Left ventricle myocardium inferior (tissue), 1 donor: ENCODE measurements at regions not wholly inside any gene's neighbourhood (a gene's known extent, or its start where the extent isn't known, plus 50 kb on each side); places are given as distances from the start of the nearest gene placed in this dataset.

Experiments used
- DNase-seq: peaks from one replicate; pipeline ENCODE4 v3.0.0-alpha.2; 2020
- H3K27ac ChIP-seq: fragments of 200-600 bp; replicated peaks from 2 replicates; pipeline ENCODE4 v1.8.0; 2021
- H3K27me3 ChIP-seq: fragments of 200-600 bp; 2 replicates; pipeline ENCODE4 v1.8.0; 2021; ENCODE audit warnings: low read depth
- H3K36me3 ChIP-seq: fragments of 200-600 bp; 2 replicates; pipeline ENCODE4 v1.8.0; 2021
- H3K4me1 ChIP-seq: fragments of 200-600 bp; 2 replicates; pipeline ENCODE4 v1.8.0; 2021
- H3K4me3 ChIP-seq: fragments of 200-600 bp; 2 replicates; pipeline ENCODE4 v1.8.0; 2021; ENCODE audit warnings: mild to moderate bottlenecking, moderate library complexity
- H3K9me3 ChIP-seq: fragments of 200-600 bp; replicated peaks from 2 replicates; pipeline ENCODE4 v1.8.0; 2021
- CTCF ChIP-seq: fragments of 200-600 bp; IDR thresholded peaks from 2 replicates; pipeline ENCODE4 v1.8.0; 2021; ENCODE audit warnings: antibody characterized with exemption, mild to moderate bottlenecking, borderline replicate concordance
- intact Hi-C: fragments of 100-400 bp; cut with micrococcal nuclease; formaldehyde crosslinking; loops from one replicate; pipeline ENCODE4 v1.11.0; 2022
- donor health status: DM: no; HTN: yes; CAD: no; lungs with severe emphysema.

- Histone ChIP-seq H3K4me1 (no peaks in the 10 kb centered on the region), H3K27ac (no peak overlapping the region), H3K36me3 (no peaks in the 10 kb centered on the region), H3K27me3 (peaks cover 9% of the 10 kb centered on the region), H3K9me3 (no peaks in the 10 kb centered on the region), H3K4me3 (no peak overlapping the region)
- no peak for TF ChIP-seq CTCF
- no peak for DNase-seq
- intact Hi-C loops = no loop called here
Measured at GRCh38 chr5:10898514-10898913, 137.5 kb upstream of the DAP start.

GRCh38 chr5:10896016-10896415 lies 135.0 kb upstream of the DAP start:
- intact Hi-C loops = no loop called here
- H3K36me3 ChIP-seq = no peaks in the 10 kb centered on the region
- TF ChIP-seq CTCF = no peak

GRCh38 chr5:10894445-10895054 lies 133.5 kb upstream of the DAP start:
- H3K27me3 ChIP-seq = peaks cover 3% of the 10 kb centered on the region
- no peaks in the 10 kb centered on the region for H3K4me1 ChIP-seq
- H3K4me3 ChIP-seq = no peak overlapping the region
- H3K9me3 ChIP-seq = peaks cover 12% of the 10 kb centered on the region
- DNase-seq = no peak
- no peaks in the 10 kb centered on the region for H3K36me3 ChIP-seq
- intact Hi-C loops = no loop called here
- TF ChIP-seq CTCF = no peak
- H3K27ac ChIP-seq = no peak overlapping the region

More at GRCh38 chr5:10896016-10896415, 135.0 kb upstream of the DAP start:
- DNase-seq = no peak
- H3K27ac ChIP-seq = no peak overlapping the region
- H3K4me3 ChIP-seq = no peak overlapping the region
- no peaks in the 10 kb centered on the region for H3K4me1 ChIP-seq
- peaks cover 3% of the 10 kb centered on the region for H3K27me3 ChIP-seq
- peaks cover 5% of the 10 kb centered on the region for H3K9me3 ChIP-seq

- peaks cover 3% of the 10 kb centered on the region for H3K27me3 ChIP-seq
- no peak for TF ChIP-seq CTCF
- intact Hi-C loops = no loop called here
Measured at GRCh38 chr5:10892911-10893215, 131.8 kb upstream of the DAP start.

GRCh38 chr5:10892147-10892910 lies 131.3 kb upstream of the DAP start:
- intact Hi-C loops = no loop called here
- H3K36me3 ChIP-seq = no peaks in the 10 kb centered on the region
- no peak for DNase-seq
- no peak overlapping the region for H3K4me3 ChIP-seq
- no peaks in the 10 kb centered on the region for H3K4me1 ChIP-seq
- H3K9me3 ChIP-seq = peaks cover 12% of the 10 kb centered on the region
- TF ChIP-seq CTCF = no peak
- H3K27ac ChIP-seq = no peak overlapping the region
- H3K27me3 ChIP-seq = peaks cover 3% of the 10 kb centered on the region

More at GRCh38 chr5:10892911-10893215, 131.8 kb upstream of the DAP start:
- no peak overlapping the region for H3K4me3 ChIP-seq
- no peak overlapping the region for H3K27ac ChIP-seq
- peaks cover 12% of the 10 kb centered on the region for H3K9me3 ChIP-seq
- no peaks in the 10 kb centered on the region for H3K36me3 ChIP-seq
- DNase-seq = no peak
- no peaks in the 10 kb centered on the region for H3K4me1 ChIP-seq
